Heart right ventricle (tissue), 16 donors: ENCODE measurements at regions not wholly inside any gene's neighbourhood (a gene's known extent, or its start where the extent isn't known, plus 50 kb on each side); places are given as distances from the start of the nearest gene placed in this dataset.

Source experiments
- ATAC-seq, 8 donors: fragments of 200-7000 bp; cut with Tn5 transposase; one replicate each; pipeline ENCODE4 v1.9.1; 2020; ENCODE audit warnings: mild to moderate bottlenecking in 8 of 8, moderate library complexity in 8 of 8, moderate number of reproducible peaks in 1 of 8
- DNase-seq, 2 donors: peaks; one replicate each; pipeline ENCODE4 v3.0.0-alpha.2; 2020
- H3K27ac ChIP-seq, 10 donors: fragments of 200-600 bp; sonication (generic) in 2 of 10; one replicate each; pipeline versions ENCODE4 v1.5.0 to v1.8.0; 2020 to 2022; ENCODE audit warnings: mild to moderate bottlenecking in 3 of 10
- H3K27me3 ChIP-seq, 7 donors: fragments of 200-600 bp; one replicate each; pipeline ENCODE4 v1.8.0; 2021 to 2022; ENCODE audit warnings: mild to moderate bottlenecking in 2 of 7
- H3K36me3 ChIP-seq, 9 donors: fragments of 200-600 bp; sonication (generic) in 1 of 9; one replicate each; pipeline versions ENCODE4 v1.5.0 to v1.8.0; 2020 to 2022; ENCODE audit warnings: mild to moderate bottlenecking in 2 of 9
- H3K4me1 ChIP-seq, 9 donors: fragments of 200-600 bp; sonication (generic) in 1 of 9; one replicate each; pipeline versions ENCODE4 v1.5.0 to v1.8.0; 2020 to 2022; ENCODE audit warnings: mild to moderate bottlenecking in 4 of 9
- H3K4me3 ChIP-seq, 10 donors: fragments of 200-600 bp; sonication (generic) in 2 of 10; one replicate each; pipeline versions ENCODE4 v1.5.0 to v1.8.0; 2020 to 2022; ENCODE audit warnings: mild to moderate bottlenecking in 7 of 10, moderate library complexity in 2 of 10
- H3K9me3 ChIP-seq, 11 donors: fragments of 200-600 bp in 10 of 11; sonication (generic) in 2 of 11; one replicate each; pipeline versions ENCODE4 v1.5.0 to v1.8.0; 2013 to 2022; ENCODE audit warnings: mild to moderate bottlenecking in 2 of 11, control low read depth in 1 of 11, moderate library complexity in 1 of 11
- WGBS, 2 donors: extraction: QIAGEN DNeasy Blood & Tissue Kit; methylation state at CpG; one replicate each; pipeline ENCODE4 v1.1.7; 2013; ENCODE audit warnings: inconsistent platforms in 1 of 2; 5-methylcytosine and 5-hydroxymethylcytosine counted together
- intact Hi-C, 10 donors: fragments of 100-400 bp; cut with DNase I; formaldehyde crosslinking; loops; one replicate each; pipeline versions ENCODE4 v1.11.1 to v1.14.2; 2022
- TF ChIP-seq, protein P1 (sequence below), 9 donors: fragments of 200-600 bp; sonication (generic) in 2 of 9; IDR thresholded peaks; one replicate each; pipeline versions ENCODE4 v1.5.0 to v1.8.0; 2021 to 2022; ENCODE audit warnings: antibody characterized with exemption in 9 of 9, mild to moderate bottlenecking in 5 of 9, moderate library complexity in 1 of 9
- donor health status: Arrhythmogenic right ventricular cardiomyopathy.
- donor health status: ischemic (EF 13 %, LVEDD 7.1; RV severe dilation, severe dysfunction).
- donor health status: healthy with polysubstance abuse.
- donor health status: DM: no; HTN: yes; CAD: no.
- donor health status: DM: no; HTN: no; CAD: no.
- donor health status: ischemic (EF 25% LVEDD 6.9; RV normal size, moderate dysfunction).
- donor health status: ischemic (EF 25% LVEDD 5.7; RV mildly dilated, moderate dysfunction).
- donor health status: healthy.
- donor health status: DM: yes; HTN: yes; CAD: no.
- donor health status: Ischemic cardiomyopathy.
- donor health status: ischemic (EF 35%, LVEDD 5.7; RV mildly dilated, moderate dysfunction).
- donor health status: nonischemic (EF 11% LVEDD 7.7; RV severe dilation, severe dysfunction).
- donor health status: DM: yes; HTN: yes; CAD: no.
- donor health status: PGD.
- donor health status: ischemic (EF 29% LVEDD 5.4; RV normal size, mild dysfunction).
- donor health status: nonischemic (EF 23%, LVEDD 6.1; RV moderate dilation, normal function).

DNA sequence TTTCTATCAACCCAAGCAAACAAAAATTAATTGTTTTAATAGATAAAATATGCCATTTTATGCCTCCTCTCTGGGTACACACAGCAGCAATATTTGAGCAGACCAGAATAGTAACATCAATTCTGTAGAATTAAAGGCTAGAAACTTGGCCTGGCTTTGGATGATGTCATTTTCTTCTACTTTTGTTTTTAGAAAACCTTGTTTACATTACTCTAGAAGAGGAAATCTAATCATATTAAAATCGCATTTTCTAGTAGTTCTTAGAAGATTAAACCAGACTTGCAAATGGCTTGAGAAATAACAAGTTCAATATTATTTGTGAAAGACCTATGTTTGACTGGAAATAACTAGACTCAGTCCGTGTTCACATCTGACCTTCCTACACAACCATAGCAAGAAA lies 102.3 kb upstream of the RFX8 start:
- Histone ChIP-seq H3K4me3 (no peak overlapping the region), H3K9me3 (no peaks in the 10 kb centered on the region), H3K27me3 (peaks cover 0 to 10% (median 0%) of the 10 kb centered on the region in 7 donors), H3K36me3 (no peaks in the 10 kb centered on the region), H3K4me1 (peaks cover 0 to 8% (median 0%) of the 10 kb centered on the region in 9 donors), H3K27ac (no peak overlapping the region)
- DNase-seq (no peak), ATAC-seq (no peak)
- intact Hi-C loops, result no loop called here
- TF ChIP-seq, protein P1, sequence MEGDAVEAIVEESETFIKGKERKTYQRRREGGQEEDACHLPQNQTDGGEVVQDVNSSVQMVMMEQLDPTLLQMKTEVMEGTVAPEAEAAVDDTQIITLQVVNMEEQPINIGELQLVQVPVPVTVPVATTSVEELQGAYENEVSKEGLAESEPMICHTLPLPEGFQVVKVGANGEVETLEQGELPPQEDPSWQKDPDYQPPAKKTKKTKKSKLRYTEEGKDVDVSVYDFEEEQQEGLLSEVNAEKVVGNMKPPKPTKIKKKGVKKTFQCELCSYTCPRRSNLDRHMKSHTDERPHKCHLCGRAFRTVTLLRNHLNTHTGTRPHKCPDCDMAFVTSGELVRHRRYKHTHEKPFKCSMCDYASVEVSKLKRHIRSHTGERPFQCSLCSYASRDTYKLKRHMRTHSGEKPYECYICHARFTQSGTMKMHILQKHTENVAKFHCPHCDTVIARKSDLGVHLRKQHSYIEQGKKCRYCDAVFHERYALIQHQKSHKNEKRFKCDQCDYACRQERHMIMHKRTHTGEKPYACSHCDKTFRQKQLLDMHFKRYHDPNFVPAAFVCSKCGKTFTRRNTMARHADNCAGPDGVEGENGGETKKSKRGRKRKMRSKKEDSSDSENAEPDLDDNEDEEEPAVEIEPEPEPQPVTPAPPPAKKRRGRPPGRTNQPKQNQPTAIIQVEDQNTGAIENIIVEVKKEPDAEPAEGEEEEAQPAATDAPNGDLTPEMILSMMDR (IDR thresholded peaks at IDR 0.05), result no peak
- whole genome bisulfite sequencing, 2 donors, result 44 to 65% methylated on average over 2 of the region's 2 CpGs

GRCh38 chr2:101574622-101575021 lies 99.7 kb upstream of the RFX8 start:
- 83 to 91% methylated on average over 6 of the region's 6 CpGs for WGBS, 2 donors
- no peak overlapping the region for H3K27ac ChIP-seq
- no peak overlapping the region for H3K4me3 ChIP-seq
- TF ChIP-seq, protein P1 (IDR thresholded peaks at IDR 0.05), result no peak
- no peak for DNase-seq
- H3K27me3 ChIP-seq, result peaks cover 0 to 15% (median 0%) of the 10 kb centered on the region in 7 donors
- peaks cover 0 to 8% (median 0%) of the 10 kb centered on the region in 9 donors for H3K4me1 ChIP-seq
- no peak for ATAC-seq
- intact Hi-C loops, result no loop called here
- H3K9me3 ChIP-seq, result no peaks in the 10 kb centered on the region
- H3K36me3 ChIP-seq, result no peaks in the 10 kb centered on the region

- no peak overlapping the region for H3K27ac ChIP-seq
- 90 to 97% methylated on average over 1 of the region's 1 CpG for WGBS, 2 donors
- peaks cover 0 to 2% (median 0%) of the 10 kb centered on the region in 9 donors for H3K4me1 ChIP-seq
- H3K9me3 ChIP-seq, result no peaks in the 10 kb centered on the region
- H3K27me3 ChIP-seq, result peaks cover 0 to 6% (median 0%) of the 10 kb centered on the region in 7 donors
- intact Hi-C loops, result no loop called here
- no peak overlapping the region for H3K4me3 ChIP-seq
- TF ChIP-seq, protein P1 (IDR thresholded peaks at IDR 0.05), result no peak
- ATAC-seq (no peak), DNase-seq (no peak)
- no peaks in the 10 kb centered on the region for H3K36me3 ChIP-seq
Measured at GRCh38 chr2:101571951-101572350, 97.0 kb upstream of the RFX8 start.

DNA sequence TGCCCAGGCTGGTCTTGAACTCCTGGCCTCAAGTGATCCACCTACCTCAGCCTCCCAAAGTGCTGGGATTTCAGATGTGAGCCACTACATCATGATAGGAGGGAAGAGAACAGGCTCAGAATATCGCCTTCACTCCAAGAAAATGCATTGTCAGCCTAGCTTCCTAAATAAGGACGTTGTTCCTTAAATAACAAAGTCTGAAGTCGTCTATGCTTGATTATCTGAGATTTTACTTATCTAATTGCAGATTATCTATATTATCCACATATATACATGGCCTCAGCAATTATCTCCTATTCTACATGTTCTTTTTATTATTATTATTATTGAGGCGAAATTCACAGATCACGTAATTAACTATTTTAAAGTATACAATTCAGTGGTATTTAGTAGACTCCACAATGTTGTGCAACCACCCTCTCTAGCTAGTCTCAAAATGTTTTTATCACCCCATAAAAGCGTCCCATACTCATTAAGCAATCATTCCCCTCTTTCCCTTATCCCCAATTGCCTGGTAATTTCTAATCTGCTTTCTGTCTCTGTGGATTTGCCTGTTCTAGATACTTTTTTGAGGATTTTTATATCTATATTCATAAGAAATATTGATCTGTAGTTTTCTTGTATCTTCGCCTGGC lies 95.1 kb upstream of the RFX8 start:
- H3K36me3 ChIP-seq, result no peaks in the 10 kb centered on the region
- H3K4me3 ChIP-seq, result no peak overlapping the region
- peaks cover 0 to 19% (median 0%) of the 10 kb centered on the region in 7 donors for H3K27me3 ChIP-seq
- H3K9me3 ChIP-seq, result no peaks in the 10 kb centered on the region
- TF ChIP-seq, protein P1 (IDR thresholded peaks at IDR 0.05), result no peak
- intact Hi-C loops, result loop anchor here in 1 of 10 donors (10.0 kb wide), 1 partner anchor 125 kb away; the partner anchor contains the start of gene MAP4K4
- no peak for ATAC-seq
- no peaks in the 10 kb centered on the region for H3K4me1 ChIP-seq
- 82 to 84% methylated on average over 7 of the region's 7 CpGs for WGBS, 2 donors
- no peak overlapping the region for H3K27ac ChIP-seq
- no peak for DNase-seq
